ENCODE measurements at regions not wholly inside any gene's neighbourhood (a gene's known extent, or its start where the extent isn't known, plus 50 kb on each side); places are given as distances from the start of the nearest gene placed in this dataset.
"Not testable (repeated sequence)": the region's sequence is repeated elsewhere in the genome, so short reads cannot be mapped to it uniquely, and the experiment has no call there.

GRCh38 chr1:227508431-227508830 lies 54.9 kb upstream of the ZNF678 start:
- H2AFZ ChIP-seq (ENCODE audit: low read length): no peak overlapping the region
- H3K9me2 ChIP-seq (ENCODE audit: low read depth, low read length): no peaks in the 10 kb centered on the region
- H3K9me3 ChIP-seq (ENCODE audit: low read length): no peaks in the 10 kb centered on the region
- no peak overlapping the region for H3K4me3 ChIP-seq (ENCODE audit: low read depth, low read length, poor library complexity, severe bottlenecking)
- no peaks in the 10 kb centered on the region for H3K4me1 ChIP-seq (ENCODE audit: insufficient read depth, low read length, severe bottlenecking)
- no peaks in the 10 kb centered on the region for H4K20me1 ChIP-seq (ENCODE audit: insufficient read depth, low read length)
- H3K36me3 ChIP-seq (ENCODE audit: insufficient read depth, low read length): no peaks in the 10 kb centered on the region
- no peak overlapping the region for H3K9ac ChIP-seq (ENCODE audit: low read length)
- H3K27me3 ChIP-seq (ENCODE audit: insufficient read depth, low read length): no peaks in the 10 kb centered on the region
- H3K79me2 ChIP-seq (ENCODE audit: insufficient read depth, low read length): no peaks in the 10 kb centered on the region
- H3F3A ChIP-seq (ENCODE audit: insufficient read depth, low read length): no peaks in the 10 kb centered on the region
- TF ChIP-seq EZH2 (IDR thresholded peaks at IDR 0.05; ENCODE audit: borderline replicate concordance, low read length) (no peak), CTCF (IDR thresholded peaks at IDR 0.05; ENCODE audit: low read length) (no peak)
- H3K27ac ChIP-seq (ENCODE audit: low read depth, low read length, poor library complexity, severe bottlenecking): no peak overlapping the region
- H3K4me2 ChIP-seq (ENCODE audit: low read length): no peak overlapping the region

GRCh38 chr1:227506490-227507393 lies 56.6 kb upstream of the ZNF678 start:
- H3K4me1 ChIP-seq (ENCODE audit: insufficient read depth, low read length, severe bottlenecking); H4K20me1 ChIP-seq (ENCODE audit: insufficient read depth, low read length); H3K4me3 ChIP-seq (ENCODE audit: low read depth, low read length, poor library complexity, severe bottlenecking); H3K27ac ChIP-seq (ENCODE audit: low read depth, low read length, poor library complexity, severe bottlenecking); H3K36me3 ChIP-seq (ENCODE audit: insufficient read depth, low read length); H3K4me2 ChIP-seq (ENCODE audit: low read length); H2AFZ ChIP-seq (ENCODE audit: low read length); H3K9ac ChIP-seq (ENCODE audit: low read length); H3K9me2 ChIP-seq (ENCODE audit: low read depth, low read length); H3K9me3 ChIP-seq (ENCODE audit: low read length); H3K79me2 ChIP-seq (ENCODE audit: insufficient read depth, low read length); H3K27me3 ChIP-seq (ENCODE audit: insufficient read depth, low read length); H3F3A ChIP-seq (ENCODE audit: insufficient read depth, low read length): not testable (repeated sequence)

- not testable (repeated sequence) for H3K4me2 ChIP-seq (ENCODE audit: low read length); H3F3A ChIP-seq (ENCODE audit: insufficient read depth, low read length); H3K79me2 ChIP-seq (ENCODE audit: insufficient read depth, low read length); H3K9me2 ChIP-seq (ENCODE audit: low read depth, low read length); H3K36me3 ChIP-seq (ENCODE audit: insufficient read depth, low read length); H2AFZ ChIP-seq (ENCODE audit: low read length); H4K20me1 ChIP-seq (ENCODE audit: insufficient read depth, low read length); H3K9me3 ChIP-seq (ENCODE audit: low read length); H3K4me3 ChIP-seq (ENCODE audit: low read depth, low read length, poor library complexity, severe bottlenecking); H3K4me1 ChIP-seq (ENCODE audit: insufficient read depth, low read length, severe bottlenecking); H3K27me3 ChIP-seq (ENCODE audit: insufficient read depth, low read length); H3K27ac ChIP-seq (ENCODE audit: low read depth, low read length, poor library complexity, severe bottlenecking); H3K9ac ChIP-seq (ENCODE audit: low read length)
Measured at GRCh38 chr1:227496045-227496444, 67.3 kb upstream of the ZNF678 start.

- H3F3A ChIP-seq (ENCODE audit: insufficient read depth, low read length); H3K4me1 ChIP-seq (ENCODE audit: insufficient read depth, low read length, severe bottlenecking); H3K9ac ChIP-seq (ENCODE audit: low read length); H3K4me2 ChIP-seq (ENCODE audit: low read length); H3K9me3 ChIP-seq (ENCODE audit: low read length); H3K27me3 ChIP-seq (ENCODE audit: insufficient read depth, low read length); H2AFZ ChIP-seq (ENCODE audit: low read length); H3K27ac ChIP-seq (ENCODE audit: low read depth, low read length, poor library complexity, severe bottlenecking); H3K79me2 ChIP-seq (ENCODE audit: insufficient read depth, low read length); H3K36me3 ChIP-seq (ENCODE audit: insufficient read depth, low read length); H3K4me3 ChIP-seq (ENCODE audit: low read depth, low read length, poor library complexity, severe bottlenecking); H3K9me2 ChIP-seq (ENCODE audit: low read depth, low read length); H4K20me1 ChIP-seq (ENCODE audit: insufficient read depth, low read length): not testable (repeated sequence)
Measured at GRCh38 chr1:227493863-227494551, 69.3 kb upstream of the ZNF678 start.
